ENCODE measurements at regions not wholly inside any gene's neighbourhood (a gene's known extent, or its start where the extent isn't known, plus 50 kb on each side); places are given as distances from the start of the nearest gene placed in this dataset.

GRCh38 chr16:85275533-85276249 is 163.4 kb upstream of the CIBAR2 start:
- H3K36me3 Mint-ChIP-seq (ENCODE audit: insufficient read depth in 1 of 3, low read depth in 3 of 3), result peaks cover 0 to 4% (median 0%) of the 10 kb centered on the region in 3 experiments; a peak in 1 of 7 replicates
- Histone ChIP-seq H4K8ac (replicated peaks; ENCODE audit: insufficient read length, low read depth, low read length) (no peak overlapping the region), H3K27me3 (ENCODE audit: insufficient read depth, low read length) (no peaks in the 10 kb centered on the region), H3K4ac (ENCODE audit: low read depth, low read length) (no peak overlapping the region), H2AK5ac (ENCODE audit: insufficient read length, low read length) (no peak overlapping the region), H2AFZ (ENCODE audit: low read length) (no peak overlapping the region), H3K27ac (ENCODE audit: insufficient read length, low read depth, low read length) (no peak overlapping the region), H2BK120ac (ENCODE audit: low read depth, low read length, poor library complexity, severe bottlenecking) (no peak overlapping the region), H2BK12ac (ENCODE audit: insufficient read length, low read depth, low read length) (no peak overlapping the region), H3K4me2 (ENCODE audit: insufficient read depth, insufficient read length, low read length) (no peak overlapping the region), H3K23me2 (ENCODE audit: insufficient read length, low read depth, low read length, poor library complexity, severe bottlenecking) (no peaks in the 10 kb centered on the region), H3K4me1 (ENCODE audit: insufficient read depth, low read length) (no peaks in the 10 kb centered on the region; the same call in 1 of the 2 replicates), H3K9ac (ENCODE audit: extremely low read depth, insufficient read length, low read length) (no peak overlapping the region), H4K91ac (ENCODE audit: insufficient read length, low read depth, low read length) (no peak overlapping the region), H3K23ac (ENCODE audit: insufficient read length, low read depth, low read length) (no peak overlapping the region), H3K79me1 (ENCODE audit: insufficient read depth, low read depth, low read length, poor library complexity, severe bottlenecking) (no peaks in the 10 kb centered on the region), H3K79me2 (ENCODE audit: insufficient read depth, low read length) (no peaks in the 10 kb centered on the region), H2BK15ac (ENCODE audit: low read depth, low read length) (no peak overlapping the region), H3K9me3 (ENCODE audit: control insufficient read depth, low read depth, low read length) (no peaks in the 10 kb centered on the region), H2BK5ac (ENCODE audit: insufficient read length, low read length) (no peak overlapping the region), H3T11ph (ENCODE audit: low read length) (no peak overlapping the region), H3K56ac (ENCODE audit: insufficient read length, low read depth, low read length) (no peak overlapping the region), H3K14ac (ENCODE audit: insufficient read depth, low read length) (no peak overlapping the region), H2BK20ac (ENCODE audit: low read depth, low read length, poor library complexity, severe bottlenecking) (no peak overlapping the region), H4K5ac (ENCODE audit: insufficient read length, low read depth, low read length) (no peak overlapping the region), H4K20me1 (ENCODE audit: control insufficient read depth, insufficient read depth, insufficient read length) (no peaks in the 10 kb centered on the region), H3K18ac (ENCODE audit: insufficient read length, low read depth, low read length) (no peak overlapping the region)
- no peak overlapping the region for H3K4me3 Mint-ChIP-seq
- H3K4me1 Mint-ChIP-seq, result peaks cover 11 to 33% of the 10 kb centered on the region in 2 experiments
- H3K27ac Mint-ChIP-seq, result no peak overlapping the region; a peak in 1 of 7 replicates
- DNase-seq, result peak; percentile 79
- H3K27me3 Mint-ChIP-seq (ENCODE audit: low read depth), result no peaks in the 10 kb centered on the region
- peak; percentile 97 for TF ChIP-seq CTCF (conservative IDR thresholded peaks at IDR 0.05)
- H3K9me3 Mint-ChIP-seq, result no peaks in the 10 kb centered on the region
- no CpG with 5 or more reads among the region's 16 CpGs for WGBS (ENCODE audit: extremely low coverage, insufficient read length, low lambda C conversion rate)

All from H9 (cell line).